ENCODE measurements at regions not wholly inside any gene's neighbourhood (a gene's known extent, or its start where the extent isn't known, plus 50 kb on each side); places are given as distances from the start of the nearest gene placed in this dataset.

DNA sequence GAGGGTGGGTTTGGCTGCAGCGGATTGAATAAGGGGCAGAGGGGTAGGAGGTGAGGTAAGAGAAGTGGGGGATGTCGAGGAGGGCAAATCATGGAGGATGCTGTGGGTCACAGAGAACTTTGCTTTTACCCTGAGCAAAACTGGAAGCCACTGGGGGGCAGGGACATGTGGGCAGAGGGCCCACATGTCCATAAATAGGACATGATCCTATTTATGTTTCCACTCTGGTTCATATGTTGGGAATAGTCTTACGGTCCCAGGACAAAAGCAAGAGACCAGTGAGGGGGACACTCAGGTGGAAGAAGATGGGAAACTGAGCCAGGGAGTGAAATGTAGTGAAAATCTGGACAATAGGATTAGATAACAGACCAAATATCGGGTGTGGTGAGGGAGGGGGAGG, 85.5 kb upstream of the MRPS22 start:
- TF ChIP-seq, protein P1, sequence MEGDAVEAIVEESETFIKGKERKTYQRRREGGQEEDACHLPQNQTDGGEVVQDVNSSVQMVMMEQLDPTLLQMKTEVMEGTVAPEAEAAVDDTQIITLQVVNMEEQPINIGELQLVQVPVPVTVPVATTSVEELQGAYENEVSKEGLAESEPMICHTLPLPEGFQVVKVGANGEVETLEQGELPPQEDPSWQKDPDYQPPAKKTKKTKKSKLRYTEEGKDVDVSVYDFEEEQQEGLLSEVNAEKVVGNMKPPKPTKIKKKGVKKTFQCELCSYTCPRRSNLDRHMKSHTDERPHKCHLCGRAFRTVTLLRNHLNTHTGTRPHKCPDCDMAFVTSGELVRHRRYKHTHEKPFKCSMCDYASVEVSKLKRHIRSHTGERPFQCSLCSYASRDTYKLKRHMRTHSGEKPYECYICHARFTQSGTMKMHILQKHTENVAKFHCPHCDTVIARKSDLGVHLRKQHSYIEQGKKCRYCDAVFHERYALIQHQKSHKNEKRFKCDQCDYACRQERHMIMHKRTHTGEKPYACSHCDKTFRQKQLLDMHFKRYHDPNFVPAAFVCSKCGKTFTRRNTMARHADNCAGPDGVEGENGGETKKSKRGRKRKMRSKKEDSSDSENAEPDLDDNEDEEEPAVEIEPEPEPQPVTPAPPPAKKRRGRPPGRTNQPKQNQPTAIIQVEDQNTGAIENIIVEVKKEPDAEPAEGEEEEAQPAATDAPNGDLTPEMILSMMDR (IDR thresholded peaks at IDR 0.05): no peak
- TF ChIP-seq EP300 (IDR thresholded peaks at IDR 0.05) (no peak), POLR2A (IDR thresholded peaks at IDR 0.05) (no peak)

Measured in upper lobe of left lung (tissue), 4 donors.